ENCODE measurements at regions not wholly inside any gene's neighbourhood (a gene's known extent, or its start where the extent isn't known, plus 50 kb on each side); places are given as distances from the start of the nearest gene placed in this dataset.
A peak's percentile ranks its signal among the peaks of the same experiment; 100 is the strongest.

GRCh38 chr15:92773340-92773739, 117.8 kb upstream of the FAM174B start:
- peaks cover 19% of the 10 kb centered on the region for H3K9me3 Mint-ChIP-seq
- no peak overlapping the region for H3K4me3 Mint-ChIP-seq
- Histone ChIP-seq H3K4me1 (ENCODE audit: insufficient read depth) (no peaks in the 10 kb centered on the region), H3K4me2 (no peak overlapping the region), H3F3A (replicated peaks; ENCODE audit: low read depth) (no peaks in the 10 kb centered on the region), H3K27me3 (ENCODE audit: insufficient read depth) (no peaks in the 10 kb centered on the region), H3K27ac (ENCODE audit: low read depth) (no peak overlapping the region), H3K4me3 (no peak overlapping the region), H3K79me2 (replicated peaks; ENCODE audit: insufficient read depth) (no peaks in the 10 kb centered on the region), H3K36me3 (ENCODE audit: insufficient read depth) (no peaks in the 10 kb centered on the region), H4K20me1 (replicated peaks; ENCODE audit: insufficient read depth) (no peaks in the 10 kb centered on the region), H3K9me2 (ENCODE audit: insufficient read depth) (no peaks in the 10 kb centered on the region), H2AFZ (no peak overlapping the region)
- H3K27me3 Mint-ChIP-seq (ENCODE audit: insufficient read depth, low read depth, poor library complexity) = peaks cover 4% of the 10 kb centered on the region
- no peaks in the 10 kb centered on the region; the same call in 2 of the 3 replicates for H3K4me1 Mint-ChIP-seq
- H3K36me3 Mint-ChIP-seq (ENCODE audit: low read depth) = peaks cover 6% of the 10 kb centered on the region
- no peak overlapping the region for H3K27ac Mint-ChIP-seq
- DNase-seq (ENCODE audit: low spot score) (no peak), ATAC-seq (no peak)
- no peak for TF ChIP-seq ZNF331 (CRISPR knock-in tag; IDR thresholded peaks at IDR 0.05; ENCODE audit: low read depth)

- Histone ChIP-seq H3K27ac (ENCODE audit: low read depth) (no peak overlapping the region), H3K27me3 (ENCODE audit: insufficient read depth) (no peaks in the 10 kb centered on the region), H3K9me2 (ENCODE audit: insufficient read depth) (no peaks in the 10 kb centered on the region), H3F3A (replicated peaks; ENCODE audit: low read depth) (0 out of 2 replicates have a peak, but pooled peaks cover 2% of the 10 kb centered on the region), H3K79me2 (replicated peaks; ENCODE audit: insufficient read depth) (no peaks in the 10 kb centered on the region), H3K4me1 (ENCODE audit: insufficient read depth) (no peaks in the 10 kb centered on the region), H4K20me1 (replicated peaks; ENCODE audit: insufficient read depth) (no peaks in the 10 kb centered on the region), H2AFZ (no peak overlapping the region), H3K4me3 (no peak overlapping the region), H3K36me3 (ENCODE audit: insufficient read depth) (no peaks in the 10 kb centered on the region), H3K4me2 (no peak overlapping the region)
- H3K27ac Mint-ChIP-seq = no peak overlapping the region
- no peak for TF ChIP-seq STAT1 (IDR thresholded peaks at IDR 0.05; ENCODE audit: unreplicated experiment)
- TF ChIP-seq REST (IDR thresholded peaks at IDR 0.05; ENCODE audit: unreplicated experiment) = no peak
- no peak for TF ChIP-seq POLR2AphosphoS5 (IDR thresholded peaks at IDR 0.05; ENCODE audit: low read depth)
- peaks cover 3% of the 10 kb centered on the region for H3K27me3 Mint-ChIP-seq (ENCODE audit: insufficient read depth, low read depth, poor library complexity)
- H3K36me3 Mint-ChIP-seq (ENCODE audit: low read depth) = no peaks in the 10 kb centered on the region; the same call in 2 of the 3 replicates
- H3K9me3 Mint-ChIP-seq = no peaks in the 10 kb centered on the region
- no peaks in the 10 kb centered on the region for H3K4me1 Mint-ChIP-seq
- ATAC-seq = no peak
- no peak overlapping the region for H3K4me3 Mint-ChIP-seq
- DNase-seq (ENCODE audit: low spot score) = no peak
These were observed 120.2 kb upstream of the CHD2 start for GRCh38 chr15:92779874-92780273.

GRCh38 chr15:92780843-92781242, 119.3 kb upstream of the CHD2 start:
- ATAC-seq = no peak
- Mint-ChIP-seq H3K4me3 (no peak overlapping the region), H3K36me3 (ENCODE audit: low read depth) (no peaks in the 10 kb centered on the region; the same call in 2 of the 3 replicates), H3K27ac (no peak overlapping the region), H3K27me3 (ENCODE audit: insufficient read depth, low read depth, poor library complexity) (peaks cover 3% of the 10 kb centered on the region), H3K9me3 (no peaks in the 10 kb centered on the region), H3K4me1 (no peaks in the 10 kb centered on the region)
- H3K4me1 ChIP-seq (ENCODE audit: insufficient read depth) = no peaks in the 10 kb centered on the region
- no peaks in the 10 kb centered on the region for H3K27me3 ChIP-seq (ENCODE audit: insufficient read depth)
- no peaks in the 10 kb centered on the region for H4K20me1 ChIP-seq (replicated peaks; ENCODE audit: insufficient read depth)
- no peak for TF ChIP-seq ZNF331 (CRISPR knock-in tag; IDR thresholded peaks at IDR 0.05; ENCODE audit: low read depth)
- H2AFZ ChIP-seq = no peak overlapping the region
- H3K36me3 ChIP-seq (ENCODE audit: insufficient read depth) = no peaks in the 10 kb centered on the region
- no peak overlapping the region for H3K4me3 ChIP-seq
- no peaks in the 10 kb centered on the region for H3K9me2 ChIP-seq (ENCODE audit: insufficient read depth)
- DNase-seq (ENCODE audit: low spot score) = peak; percentile 21
- H3K27ac ChIP-seq (ENCODE audit: low read depth) = no peak overlapping the region
- no peak overlapping the region for H3K4me2 ChIP-seq
- 0 out of 2 replicates have a peak, but pooled peaks cover 2% of the 10 kb centered on the region for H3F3A ChIP-seq (replicated peaks; ENCODE audit: low read depth)
- H3K79me2 ChIP-seq (replicated peaks; ENCODE audit: insufficient read depth) = no peaks in the 10 kb centered on the region

Data from GM23338 (cell line).